LNCaP clone FGC (cell line): ENCODE measurements at regions not wholly inside any gene's neighbourhood (a gene's known extent, or its start where the extent isn't known, plus 50 kb on each side); places are given as distances from the start of the nearest gene placed in this dataset.

Source experiments
- DNase-seq: peaks from one replicate; pipeline ENCODE4 v3.0.0-alpha.2; 2011; ENCODE audit warnings: low read depth
- H3K4me3 ChIP-seq: 2 replicates; pipeline ENCODE4 v1.5.1; 2011; ENCODE audit warnings: mild to moderate bottlenecking, low read depth, low read length, control low read depth
- CTCF ChIP-seq: IDR thresholded peaks from 2 replicates; pipeline ENCODE4 v1.5.1; 2012; ENCODE audit warnings: mild to moderate bottlenecking; ENCODE audit not compliant: control insufficient read depth, insufficient read depth; ENCODE audit errors: extremely low read depth

DNA sequence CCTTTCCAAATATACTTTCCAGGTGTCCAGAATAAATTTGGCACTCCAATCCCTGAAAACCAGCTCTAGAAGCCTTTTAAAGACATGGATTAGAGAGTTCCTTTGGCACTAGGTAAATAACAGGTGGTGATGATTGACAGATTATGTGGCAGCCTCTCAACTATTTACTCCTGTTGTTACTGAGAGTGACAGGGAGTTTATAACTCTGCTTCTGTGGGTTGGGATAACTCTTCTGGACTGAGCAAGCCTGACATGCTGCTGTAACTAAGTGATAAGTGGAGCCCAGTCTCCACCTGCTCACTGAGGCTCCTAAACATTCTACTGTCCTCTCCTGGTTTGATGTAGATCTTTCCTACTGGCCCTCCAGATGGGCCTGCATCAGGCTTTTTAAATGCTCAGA is 693.2 kb upstream of the FTMT start:
- peak; percentile 71 for DNase-seq
- H3K4me3 ChIP-seq = no peak overlapping the region
- TF ChIP-seq CTCF = no peak

- TF ChIP-seq CTCF = no peak
- H3K4me3 ChIP-seq = no peak overlapping the region
- DNase-seq = no peak
Measured at GRCh38 chr5:121160591-121160990, 691.1 kb upstream of the FTMT start.

DNA sequence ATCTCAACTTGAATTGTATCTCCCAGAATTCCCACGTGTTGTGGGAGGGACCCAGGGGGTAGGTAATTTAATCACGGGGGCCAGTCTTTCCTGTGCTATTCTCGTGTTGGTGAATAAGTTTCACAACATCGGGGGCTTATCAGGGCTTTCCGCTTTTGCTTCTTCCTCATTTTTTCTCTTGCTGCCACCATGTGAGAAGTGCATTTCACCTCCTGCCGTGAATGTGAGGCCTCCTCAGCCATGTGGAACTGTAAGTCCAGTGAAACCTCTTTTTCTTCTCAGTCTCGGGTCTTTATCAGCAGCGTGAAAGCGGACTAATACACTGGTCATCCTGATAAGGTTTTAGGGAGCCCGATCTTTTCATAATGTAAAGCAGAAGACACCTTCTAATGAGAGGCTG is 687.0 kb upstream of the FTMT start:
- no peak for TF ChIP-seq CTCF
- H3K4me3 ChIP-seq = no peak overlapping the region
- DNase-seq = no peak

GRCh38 chr5:121171361-121171760 is 680.3 kb upstream of the FTMT start:
- DNase-seq = no peak
- TF ChIP-seq CTCF = no peak

GRCh38 chr5:121171834-121172233 is 679.8 kb upstream of the FTMT start:
- TF ChIP-seq CTCF = no peak

More at GRCh38 chr5:121171361-121171760, 680.3 kb upstream of the FTMT start:
- no peak overlapping the region for H3K4me3 ChIP-seq

DNA sequence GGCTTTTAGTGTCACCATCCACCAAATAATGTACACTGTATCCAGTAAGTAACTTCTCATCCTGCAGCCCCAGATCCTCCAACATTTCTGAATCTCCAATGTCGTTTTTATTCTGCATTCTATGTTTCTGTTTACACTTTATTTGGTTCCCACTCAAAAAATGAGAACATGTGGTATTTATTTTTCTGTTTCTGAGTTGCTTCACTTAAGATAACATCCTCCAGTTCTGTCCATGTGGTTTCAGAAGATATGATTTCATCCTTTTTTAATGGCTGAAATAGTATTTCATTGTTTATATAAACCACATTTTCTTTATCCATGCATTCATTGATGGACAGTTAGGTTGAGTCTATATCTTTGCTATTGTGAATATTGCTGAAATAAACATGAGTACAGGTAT is 677.3 kb upstream of the FTMT start:
- DNase-seq = no peak
- no peak overlapping the region for H3K4me3 ChIP-seq
- TF ChIP-seq CTCF = no peak

More at GRCh38 chr5:121171834-121172233, 679.8 kb upstream of the FTMT start:
- no peak for DNase-seq
- H3K4me3 ChIP-seq = no peak overlapping the region

DNA sequence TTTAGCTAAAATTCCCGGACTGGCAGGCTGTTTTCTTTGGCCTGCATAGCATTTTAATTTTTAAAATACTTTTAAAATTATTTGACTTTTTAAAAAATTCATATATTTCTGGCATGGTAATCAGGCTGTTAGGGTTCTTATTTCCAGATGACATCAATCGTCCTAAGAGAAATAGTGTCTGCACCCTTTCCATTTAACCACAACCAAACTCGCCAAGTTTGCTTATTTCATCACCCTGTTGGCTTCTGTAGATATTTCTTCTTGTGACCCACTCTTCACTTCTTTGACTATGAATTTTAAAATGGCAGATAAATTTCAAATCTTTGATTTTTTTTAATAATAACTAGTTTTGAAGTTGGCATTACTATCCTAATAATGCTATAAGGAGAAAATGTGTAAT is 675.7 kb upstream of the FTMT start:
- H3K4me3 ChIP-seq = no peak overlapping the region
- no peak for DNase-seq
- TF ChIP-seq CTCF = no peak
